Cerebellar cortex (tissue), 1 donor: ENCODE measurements at regions not wholly inside any gene's neighbourhood (a gene's known extent, or its start where the extent isn't known, plus 50 kb on each side); places are given as distances from the start of the nearest gene placed in this dataset.

ENCODE experiments used
- DNase-seq: peaks from one replicate; pipeline ENCODE4 v3.0.0-alpha.2; 2015; ENCODE audit warnings: low spot score

- DNase-seq = no peak
Observed at GRCh38 chr9:32698706-32699277, 63.3 kb upstream of the TAF1L start.

- no peak for DNase-seq
Observed at GRCh38 chr9:32701321-32702022, 66.0 kb upstream of the TAF1L start.

GRCh38 chr9:32703635-32704034, 68.2 kb upstream of the TAF1L start:
- peak; percentile 6 for DNase-seq

GRCh38 chr9:32704343-32704742, 68.9 kb upstream of the TAF1L start:
- DNase-seq = no peak

GRCh38 chr9:32705059-32705458, 69.6 kb upstream of the TAF1L start:
- no peak for DNase-seq

- DNase-seq = no peak
Observed at GRCh38 chr9:32706004-32706724, 70.7 kb upstream of the TAF1L start.

GRCh38 chr9:32706725-32707100, 71.2 kb upstream of the TAF1L start:
- no peak for DNase-seq

- no peak for DNase-seq
Observed at GRCh38 chr9:32707326-32707725, 71.9 kb upstream of the TAF1L start.

- DNase-seq = no peak
Observed at GRCh38 chr9:32708480-32709150, 73.1 kb upstream of the TAF1L start.

- no peak for DNase-seq
Observed at GRCh38 chr9:32709871-32710270, 73.5 kb upstream of the TMEM215 start.

- no peak for DNase-seq
Observed at GRCh38 chr9:32716425-32716824, 66.9 kb upstream of the TMEM215 start.

- DNase-seq = no peak
Observed at GRCh38 chr9:32716955-32717543, 66.3 kb upstream of the TMEM215 start.

GRCh38 chr9:32722704-32723103, 60.6 kb upstream of the TMEM215 start:
- DNase-seq = no peak

GRCh38 chr9:32723789-32724325, 59.5 kb upstream of the TMEM215 start:
- DNase-seq = no peak

- DNase-seq = no peak
Observed at GRCh38 chr9:32725066-32725860, 58.1 kb upstream of the TMEM215 start.

- no peak for DNase-seq
Observed at GRCh38 chr9:32728181-32728580, 55.2 kb upstream of the TMEM215 start.
